Osteocyte (in vitro differentiated cells): ENCODE measurements at regions not wholly inside any gene's neighbourhood (a gene's known extent, or its start where the extent isn't known, plus 50 kb on each side); places are given as distances from the start of the nearest gene placed in this dataset.

Experiments used
- DNase-seq: peaks from one replicate; pipeline ENCODE4 v3.0.0; 2021; ENCODE audit warnings: mixed read lengths; ENCODE audit not compliant: unreplicated experiment; ENCODE audit errors: extremely low spot score
- H3K27ac Mint-ChIP-seq: one replicate; pipeline ENCODE4 v1.8.0; 2021; ENCODE audit warnings: mild to moderate bottlenecking, mixed read lengths; ENCODE audit not compliant: unreplicated experiment
- H3K27me3 Mint-ChIP-seq: one replicate; pipeline ENCODE4 v1.8.0; 2021; ENCODE audit warnings: mixed read lengths; ENCODE audit not compliant: unreplicated experiment
- H3K36me3 Mint-ChIP-seq: one replicate; pipeline ENCODE4 v1.8.0; 2021; ENCODE audit warnings: mixed read lengths; ENCODE audit not compliant: unreplicated experiment
- H3K4me1 Mint-ChIP-seq: one replicate; pipeline ENCODE4 v1.8.0; 2021; ENCODE audit warnings: mixed read lengths; ENCODE audit not compliant: unreplicated experiment
- H3K4me3 Mint-ChIP-seq: one replicate; pipeline ENCODE4 v1.8.0; 2021; ENCODE audit warnings: mild to moderate bottlenecking, moderate library complexity, mixed read lengths; ENCODE audit not compliant: unreplicated experiment
- H3K9me3 Mint-ChIP-seq: one replicate; pipeline ENCODE4 v1.8.0; 2021; ENCODE audit warnings: mixed read lengths; ENCODE audit not compliant: unreplicated experiment
- CTCF ChIP-seq: fragments of 200-600 bp; sonication (generic); IDR thresholded peaks from 2 replicates; pipeline ENCODE4 v1.5.0; 2021; ENCODE audit warnings: antibody characterized with exemption, mild to moderate bottlenecking, moderate library complexity

- Mint-ChIP-seq H3K27ac (no peak overlapping the region), H3K36me3 (no peaks in the 10 kb centered on the region), H3K4me3 (no peak overlapping the region), H3K27me3 (no peaks in the 10 kb centered on the region), H3K9me3 (no peaks in the 10 kb centered on the region), H3K4me1 (no peaks in the 10 kb centered on the region)
- no peak for DNase-seq
- no peak for TF ChIP-seq CTCF
Observed at GRCh38 chr12:88409257-88409656, 171.0 kb downstream of the KITLG start.

GRCh38 chr12:88411689-88412088 is 168.6 kb downstream of the KITLG start:
- H3K9me3 Mint-ChIP-seq, result no peaks in the 10 kb centered on the region
- no peak for TF ChIP-seq CTCF
- H3K4me3 Mint-ChIP-seq, result no peak overlapping the region
- no peaks in the 10 kb centered on the region for H3K4me1 Mint-ChIP-seq
- H3K36me3 Mint-ChIP-seq, result no peaks in the 10 kb centered on the region
- no peak for DNase-seq
- no peak overlapping the region for H3K27ac Mint-ChIP-seq
- no peaks in the 10 kb centered on the region for H3K27me3 Mint-ChIP-seq

- no peaks in the 10 kb centered on the region for H3K27me3 Mint-ChIP-seq
- H3K9me3 Mint-ChIP-seq, result no peaks in the 10 kb centered on the region
- H3K27ac Mint-ChIP-seq, result no peak overlapping the region
- DNase-seq, result no peak
- TF ChIP-seq CTCF, result no peak
- no peaks in the 10 kb centered on the region for H3K4me1 Mint-ChIP-seq
- no peak overlapping the region for H3K4me3 Mint-ChIP-seq
- H3K36me3 Mint-ChIP-seq, result no peaks in the 10 kb centered on the region
Observed at GRCh38 chr12:88413646-88414045, 166.6 kb downstream of the KITLG start.

- Mint-ChIP-seq H3K9me3 (no peaks in the 10 kb centered on the region), H3K4me3 (no peak overlapping the region), H3K36me3 (no peaks in the 10 kb centered on the region), H3K4me1 (peaks cover 15% of the 10 kb centered on the region), H3K27me3 (no peaks in the 10 kb centered on the region), H3K27ac (no peak overlapping the region)
- no peak for DNase-seq
- TF ChIP-seq CTCF, result no peak
Observed at GRCh38 chr12:88416155-88416554, 164.1 kb downstream of the KITLG start.

GRCh38 chr12:88416786-88417185 is 163.5 kb downstream of the KITLG start:
- H3K9me3 Mint-ChIP-seq, result no peaks in the 10 kb centered on the region
- H3K4me3 Mint-ChIP-seq, result no peak overlapping the region
- no peaks in the 10 kb centered on the region for H3K27me3 Mint-ChIP-seq
- peaks cover 15% of the 10 kb centered on the region for H3K4me1 Mint-ChIP-seq
- H3K27ac Mint-ChIP-seq, result no peak overlapping the region
- no peak for DNase-seq
- no peaks in the 10 kb centered on the region for H3K36me3 Mint-ChIP-seq
- no peak for TF ChIP-seq CTCF
